CD4-positive, alpha-beta memory T cell (primary cell): ENCODE measurements at regions not wholly inside any gene's neighbourhood (a gene's known extent, or its start where the extent isn't known, plus 50 kb on each side); places are given as distances from the start of the nearest gene placed in this dataset.

ENCODE experiments used
- CTCF ChIA-PET: fragments of 350-600 bp; sonication (Branson Sonifier 250); formaldehyde crosslinking; loops from one replicate; lab custom pipeline; 2021; ENCODE audit warnings: inconsistent platforms; ENCODE audit not compliant: partially characterized antibody; lab: Charles Lee
- POLR2A ChIA-PET: fragments of 350-600 bp; sonication (Branson Sonifier 250); formaldehyde crosslinking; loops from one replicate; lab custom pipeline; 2021; ENCODE audit not compliant: partially characterized antibody; lab: Charles Lee
- DNase-seq, 5 donors: peaks; one replicate each; pipeline versions ENCODE4 v3.0.0 to v3.0.0-alpha.2; 2020 to 2022; ENCODE audit warnings: mixed read lengths in 1 of 5
- H3K27ac ChIP-seq: one replicate; pipeline ENCODE4 v1.7.0; 2013; ENCODE audit warnings: low read depth, low read length
- H3K27me3 ChIP-seq: 2 replicates; pipeline ENCODE4 v1.7.0; 2013; ENCODE audit warnings: mild to moderate bottlenecking, low read length, moderate library complexity; ENCODE audit not compliant: insufficient read depth
- H3K36me3 ChIP-seq: 2 replicates; pipeline ENCODE4 v1.7.0; 2013; ENCODE audit warnings: mild to moderate bottlenecking, low read length, moderate library complexity; ENCODE audit not compliant: insufficient read depth
- H3K4me1 ChIP-seq: 2 replicates; pipeline ENCODE4 v1.7.0; 2013; ENCODE audit warnings: mild to moderate bottlenecking, low read length, moderate library complexity; ENCODE audit not compliant: insufficient read depth
- H3K4me3 ChIP-seq, 2 donors: one replicate each; pipeline ENCODE4 v1.7.0; 2013; ENCODE audit warnings: low read length in 2 of 2, mild to moderate bottlenecking in 1 of 2
- H3K9me3 ChIP-seq, 2 donors: one replicate each; pipeline ENCODE4 v1.7.0; 2013; ENCODE audit warnings: low read length in 2 of 2, control low read depth in 1 of 2; ENCODE audit not compliant: control insufficient read depth in 1 of 2
- H3K27ac Mint-ChIP-seq, 7 donors: one replicate each; pipeline ENCODE4 v1.8.0; 2020 to 2021; ENCODE audit warnings: mixed read lengths in 7 of 7, mild to moderate bottlenecking in 6 of 7, inconsistent platforms in 3 of 7, moderate library complexity in 3 of 7
- H3K27me3 Mint-ChIP-seq, 2 donors: one replicate each; pipeline ENCODE4 v1.8.0; 2020 to 2021; ENCODE audit warnings: mixed read lengths in 2 of 2
- H3K36me3 Mint-ChIP-seq, 2 donors: one replicate each; pipeline ENCODE4 v1.8.0; 2020 to 2021; ENCODE audit warnings: mixed read lengths in 2 of 2, inconsistent platforms in 1 of 2, mild to moderate bottlenecking in 1 of 2
- H3K4me1 Mint-ChIP-seq, 4 donors: one replicate each; pipeline ENCODE4 v1.8.0; 2020 to 2021; ENCODE audit warnings: mixed read lengths in 4 of 4, mild to moderate bottlenecking in 1 of 4
- H3K4me3 Mint-ChIP-seq, 8 donors: one replicate each; pipeline ENCODE4 v1.8.0; 2020 to 2021; ENCODE audit warnings: mixed read lengths in 8 of 8, mild to moderate bottlenecking in 7 of 8, moderate library complexity in 6 of 8, inconsistent platforms in 3 of 8
- H3K9me3 Mint-ChIP-seq, 8 donors: one replicate each; pipeline ENCODE4 v1.8.0; 2020 to 2021; ENCODE audit warnings: mixed read lengths in 8 of 8, mild to moderate bottlenecking in 5 of 8, inconsistent platforms in 3 of 8, moderate library complexity in 1 of 8
- intact Hi-C: fragments of 100-400 bp; cut with micrococcal nuclease; formaldehyde crosslinking; loops from one replicate; pipeline ENCODE4 v1.15.1; 2023

- DNase-seq: peak in 1 of 5 donors; percentile 8
- Histone ChIP-seq H3K4me3 (no peak overlapping the region), H3K4me1 (peaks cover 40% of the 10 kb centered on the region), H3K27ac (no peak overlapping the region), H3K9me3 (no peaks in the 10 kb centered on the region), H3K27me3 (no peaks in the 10 kb centered on the region), H3K36me3 (no peaks in the 10 kb centered on the region)
- Mint-ChIP-seq H3K27ac (peak overlapping the region in 3 of 7 donors; percentile 9 to 77 (median 19)), H3K4me1 (peaks cover 43 to 72% (median 60%) of the 10 kb centered on the region in 4 donors), H3K4me3 (peak overlapping the region in 5 of 8 donors; percentile 40 to 49 (median 47)), H3K36me3 (no peaks in the 10 kb centered on the region), H3K27me3 (no peaks in the 10 kb centered on the region), H3K9me3 (no peaks in the 10 kb centered on the region)
- POLR2A ChIA-PET: interaction anchor here (1.0 to 1.6 kb wide), 4 partner anchors 9 to 60 kb away, joined by 3 to 7 read pairs (median 3); no protein-coding TSS in a partner anchor
- intact Hi-C loops: no loop called here
- CTCF ChIA-PET: no interaction called here
These were observed 350.5 kb upstream of the TBL1XR1 start for GRCh38 chr3:177547711-177548350.

- Mint-ChIP-seq H3K4me3 (peak overlapping the region in 7 of 8 donors; percentile 45 to 81 (median 73)), H3K27ac (peak overlapping the region; percentile 45 to 95 (median 82)), H3K9me3 (no peaks in the 10 kb centered on the region), H3K4me1 (peaks cover 59 to 95% (median 72%) of the 10 kb centered on the region in 4 donors), H3K36me3 (no peaks in the 10 kb centered on the region), H3K27me3 (no peaks in the 10 kb centered on the region)
- no peak overlapping the region for H3K4me3 ChIP-seq
- POLR2A ChIA-PET: interaction anchor here (1.0 to 3.4 kb wide), 7 partner anchors 11 to 351 kb away, joined by 3 to 17 read pairs (median 5); no protein-coding TSS in a partner anchor
- H3K4me1 ChIP-seq: peaks cover 60% of the 10 kb centered on the region
- intact Hi-C loops: loop anchor here (1.0 to 2.0 kb wide), 2 partner anchors 11 to 46 kb away; no protein-coding TSS in a partner anchor
- CTCF ChIA-PET: interaction anchor here (1.0 to 2.4 kb wide), 5 partner anchors 11 to 191 kb away, joined by 3 to 7 read pairs (median 3); no protein-coding TSS in a partner anchor
- H3K9me3 ChIP-seq: no peaks in the 10 kb centered on the region
- no peak for DNase-seq
- H3K27me3 ChIP-seq: no peaks in the 10 kb centered on the region
- no peaks in the 10 kb centered on the region for H3K36me3 ChIP-seq
- H3K27ac ChIP-seq: no peak overlapping the region
These were observed 353.4 kb upstream of the TBL1XR1 start for GRCh38 chr3:177550667-177551066.

GRCh38 chr3:177551431-177551836 lies 354.2 kb upstream of the TBL1XR1 start:
- H3K4me3 Mint-ChIP-seq: peak overlapping the region in 7 of 8 donors; percentile 45 to 81 (median 73)
- H3K27ac Mint-ChIP-seq: peak overlapping the region; percentile 45 to 95 (median 82)
- ChIA-PET CTCF (interaction anchor here (0.6 to 2.4 kb wide), 7 partner anchors 10 to 377 kb away, joined by 3 to 7 read pairs (median 3); no protein-coding TSS in a partner anchor), POLR2A (interaction anchor here (0.6 to 3.4 kb wide), 13 partner anchors 12 to 405 kb away, joined by 3 to 17 read pairs (median 3); no protein-coding TSS in a partner anchor)
- H3K4me3 ChIP-seq: no peak overlapping the region
- H3K36me3 ChIP-seq: no peaks in the 10 kb centered on the region
- H3K9me3 ChIP-seq: no peaks in the 10 kb centered on the region
- H3K4me1 Mint-ChIP-seq: peaks cover 58 to 96% (median 73%) of the 10 kb centered on the region in 4 donors
- H3K9me3 Mint-ChIP-seq: no peaks in the 10 kb centered on the region
- intact Hi-C loops: loop anchor here (1.0 to 2.0 kb wide), 2 partner anchors 12 to 45 kb away; no protein-coding TSS in a partner anchor
- H3K4me1 ChIP-seq: peaks cover 63% of the 10 kb centered on the region
- DNase-seq: peak in 4 of 5 donors; percentile 16 to 22 (median 20)
- no peaks in the 10 kb centered on the region for H3K27me3 Mint-ChIP-seq
- H3K27ac ChIP-seq: no peak overlapping the region
- H3K27me3 ChIP-seq: no peaks in the 10 kb centered on the region
- no peaks in the 10 kb centered on the region for H3K36me3 Mint-ChIP-seq

- peak overlapping the region in 5 of 7 donors; percentile 35 to 81 (median 66) for H3K27ac Mint-ChIP-seq
- Histone ChIP-seq H3K9me3 (no peaks in the 10 kb centered on the region), H3K36me3 (no peaks in the 10 kb centered on the region), H3K27me3 (no peaks in the 10 kb centered on the region), H3K4me3 (no peak overlapping the region), H3K27ac (no peak overlapping the region), H3K4me1 (peaks cover 63% of the 10 kb centered on the region)
- peaks cover 59 to 96% (median 75%) of the 10 kb centered on the region in 4 donors for H3K4me1 Mint-ChIP-seq
- H3K36me3 Mint-ChIP-seq: no peaks in the 10 kb centered on the region
- ChIA-PET CTCF (interaction anchor here (0.6 to 2.4 kb wide), 5 partner anchors 13 to 378 kb away, joined by 3 to 7 read pairs (median 3); no protein-coding TSS in a partner anchor), POLR2A (interaction anchor here (0.7 to 3.4 kb wide), 10 partner anchors 13 to 192 kb away, joined by 3 to 17 read pairs (median 4); no protein-coding TSS in a partner anchor)
- intact Hi-C loops: no loop called here
- no peaks in the 10 kb centered on the region for H3K27me3 Mint-ChIP-seq
- H3K4me3 Mint-ChIP-seq: peak overlapping the region in 2 of 8 donors; percentile 8 to 75
- no peak for DNase-seq
- H3K9me3 Mint-ChIP-seq: no peaks in the 10 kb centered on the region
These were observed 354.8 kb upstream of the TBL1XR1 start for GRCh38 chr3:177552051-177552450.

GRCh38 chr3:177553012-177553411 lies 355.7 kb upstream of the TBL1XR1 start:
- peaks cover 54 to 98% (median 68%) of the 10 kb centered on the region in 4 donors for H3K4me1 Mint-ChIP-seq

GRCh38 chr3:177553579-177553978 lies 356.3 kb upstream of the TBL1XR1 start:
- H3K4me3 Mint-ChIP-seq: peak overlapping the region in 1 of 8 donors; percentile 39
- Histone ChIP-seq H3K4me3 (no peak overlapping the region), H3K27me3 (no peaks in the 10 kb centered on the region), H3K27ac (no peak overlapping the region), H3K9me3 (no peaks in the 10 kb centered on the region), H3K4me1 (peaks cover 49% of the 10 kb centered on the region), H3K36me3 (no peaks in the 10 kb centered on the region)
- H3K36me3 Mint-ChIP-seq: no peaks in the 10 kb centered on the region
- DNase-seq: no peak
- peaks cover 52 to 93% (median 65%) of the 10 kb centered on the region in 4 donors for H3K4me1 Mint-ChIP-seq
- H3K9me3 Mint-ChIP-seq: no peaks in the 10 kb centered on the region
- peak overlapping the region in 4 of 7 donors; percentile 41 to 67 (median 58) for H3K27ac Mint-ChIP-seq
- ChIA-PET POLR2A (interaction anchor here (1.0 to 3.4 kb wide), 4 partner anchors 14 to 355 kb away, joined by 3 to 17 read pairs (median 3); no protein-coding TSS in a partner anchor), CTCF (interaction anchor here (0.9 to 1.3 kb wide), 3 partner anchors 12 to 224 kb away, joined by 3 read pairs; no protein-coding TSS in a partner anchor)
- no peaks in the 10 kb centered on the region for H3K27me3 Mint-ChIP-seq
- intact Hi-C loops: no loop called here

More at GRCh38 chr3:177553012-177553411, 355.7 kb upstream of the TBL1XR1 start:
- Mint-ChIP-seq H3K4me3 (peak overlapping the region in 1 of 8 donors; percentile 10), H3K9me3 (no peaks in the 10 kb centered on the region), H3K27me3 (no peaks in the 10 kb centered on the region), H3K27ac (peak overlapping the region in 3 of 7 donors; percentile 44 to 79 (median 52)), H3K36me3 (no peaks in the 10 kb centered on the region)
- no peak overlapping the region for H3K4me3 ChIP-seq
- peaks cover 55% of the 10 kb centered on the region for H3K4me1 ChIP-seq
- intact Hi-C loops: no loop called here
- no peak overlapping the region for H3K27ac ChIP-seq
- no peaks in the 10 kb centered on the region for H3K9me3 ChIP-seq
- ChIA-PET CTCF (interaction anchor here (1.3 kb wide), 1 partner anchor 94 kb away, joined by 3 read pairs; no protein-coding TSS in a partner anchor), POLR2A (interaction anchor here (1.1 to 3.4 kb wide), 3 partner anchors 14 to 355 kb away, joined by 3 to 17 read pairs (median 3); no protein-coding TSS in a partner anchor)
- H3K36me3 ChIP-seq: no peaks in the 10 kb centered on the region
- no peak for DNase-seq
- no peaks in the 10 kb centered on the region for H3K27me3 ChIP-seq
